HL-60 (cell line): ENCODE measurements at regions not wholly inside any gene's neighbourhood (a gene's known extent, or its start where the extent isn't known, plus 50 kb on each side); places are given as distances from the start of the nearest gene placed in this dataset.

Experiments used
- CTCF ChIP-seq: IDR thresholded peaks from one replicate; pipeline ENCODE4 v1.5.1; 2011; ENCODE audit warnings: low read length, control low read depth, inconsistent platforms; ENCODE audit not compliant: insufficient read depth
- POLR2AphosphoS5 ChIP-seq: IDR thresholded peaks from 2 replicates; pipeline ENCODE4 v1.6.1; 2012; ENCODE audit warnings: low read depth

GRCh38 chr9:23621924-23622323 is 204.1 kb downstream of the ELAVL2 start:
- no peak for TF ChIP-seq POLR2AphosphoS5
- no peak for TF ChIP-seq CTCF
